Ishikawa (cell line): ENCODE measurements at regions not wholly inside any gene's neighbourhood (a gene's known extent, or its start where the extent isn't known, plus 50 kb on each side); places are given as distances from the start of the nearest gene placed in this dataset.

Experiments
- CEBPB ChIP-seq: IDR thresholded peaks from 2 replicates; pipeline ENCODE4 v1.6.1; 2012
- CREB1 ChIP-seq: IDR thresholded peaks from 2 replicates; pipeline ENCODE4 v1.6.1; 2012; ENCODE audit warnings: low read depth
- EGR1 ChIP-seq: IDR thresholded peaks from 2 replicates; pipeline ENCODE4 v1.6.1; 2012
- EP300 ChIP-seq: IDR thresholded peaks from 2 replicates; pipeline ENCODE4 v1.6.1; 2012; ENCODE audit warnings: borderline replicate concordance
- FOXM1 ChIP-seq: IDR thresholded peaks from 2 replicates; pipeline ENCODE4 v1.6.1; 2012; ENCODE audit warnings: low read depth, borderline replicate concordance
- MAX ChIP-seq: IDR thresholded peaks from 2 replicates; pipeline ENCODE4 v1.6.1; 2012
- NFIC ChIP-seq: IDR thresholded peaks from 2 replicates; pipeline ENCODE4 v1.6.1; 2012
- RAD21 ChIP-seq: IDR thresholded peaks from 2 replicates; pipeline ENCODE4 v1.6.1; 2012; ENCODE audit warnings: low read depth
- REST ChIP-seq: IDR thresholded peaks from 2 replicates; pipeline ENCODE4 v1.6.1; 2012; ENCODE audit warnings: low read depth, mild to moderate bottlenecking
- TAF1 ChIP-seq: IDR thresholded peaks from 2 replicates; pipeline ENCODE4 v1.6.1; 2012; ENCODE audit warnings: low read depth, mild to moderate bottlenecking
- TCF12 ChIP-seq: IDR thresholded peaks from 2 replicates; pipeline ENCODE4 v1.6.1; 2012; ENCODE audit warnings: low read depth
- TEAD4 ChIP-seq: IDR thresholded peaks from 2 replicates; pipeline ENCODE4 v1.6.1; 2012
- YY1 ChIP-seq: IDR thresholded peaks from 2 replicates; pipeline ENCODE4 v1.6.1; 2012; ENCODE audit warnings: low read depth
- ZBTB7A ChIP-seq: IDR thresholded peaks from 2 replicates; pipeline ENCODE4 v1.6.1; 2012; ENCODE audit warnings: low read depth
- TF ChIP-seq, protein P1 (sequence below): IDR thresholded peaks from 2 replicates; pipeline ENCODE4 v1.6.1; 2012

DNA sequence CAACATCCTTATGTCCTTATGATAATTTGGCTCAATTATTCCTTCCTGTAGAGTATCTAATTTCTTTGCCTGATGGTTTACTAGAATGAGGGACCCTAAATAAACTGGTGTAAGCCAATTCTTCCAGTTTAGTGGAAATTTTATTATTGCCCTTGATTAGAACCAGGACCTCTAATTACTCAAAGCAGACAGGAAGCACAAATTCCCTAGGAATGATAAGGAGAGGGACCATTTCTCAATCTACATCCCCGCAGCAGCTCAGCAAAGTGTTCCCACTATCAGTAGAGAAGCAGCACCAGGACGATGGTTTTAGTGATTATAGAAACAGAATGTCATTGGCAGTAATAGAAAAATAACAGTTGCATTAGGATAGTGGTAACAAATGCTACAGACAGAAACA, 97.1 kb downstream of the PLPPR4 start:
- TF ChIP-seq FOXM1 (no peak), REST (no peak)

DNA sequence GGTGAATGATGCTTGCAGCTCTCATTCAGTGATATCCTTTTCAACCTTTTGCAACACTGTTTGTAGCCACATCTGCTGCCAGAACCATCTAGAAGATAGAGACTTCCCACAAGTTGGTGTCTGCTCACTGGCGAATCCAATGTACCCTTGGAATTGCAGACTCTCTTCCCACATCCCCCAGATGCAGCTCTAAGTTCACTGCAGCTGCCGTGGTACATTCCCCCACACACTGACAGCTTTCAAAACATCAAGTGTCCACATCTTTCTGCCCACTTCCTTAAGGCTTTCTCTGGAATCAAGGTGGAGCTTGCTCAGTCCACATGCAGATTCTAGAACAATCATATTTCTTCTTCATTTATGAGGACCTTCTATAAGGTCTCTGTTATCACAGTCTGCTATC, 99.2 kb downstream of the PLPPR4 start:
- no peak for TF ChIP-seq REST
- no peak for TF ChIP-seq ZBTB7A
- TF ChIP-seq TEAD4 = no peak
- no peak for TF ChIP-seq TCF12
- TF ChIP-seq FOXM1 = no peak
- TF ChIP-seq TAF1 = no peak
- no peak for TF ChIP-seq EP300
- TF ChIP-seq NFIC = no peak

- TF ChIP-seq RAD21 = no peak
- TF ChIP-seq ZBTB7A = no peak
- TF ChIP-seq TAF1 = no peak
- TF ChIP-seq NFIC = no peak
- TF ChIP-seq YY1 = no peak
- no peak for TF ChIP-seq REST
- TF ChIP-seq FOXM1 = no peak
- TF ChIP-seq CREB1 = no peak
- no peak for TF ChIP-seq EGR1
Observed at GRCh38 chr1:99365141-99365540, 100.8 kb downstream of the PLPPR4 start.

DNA sequence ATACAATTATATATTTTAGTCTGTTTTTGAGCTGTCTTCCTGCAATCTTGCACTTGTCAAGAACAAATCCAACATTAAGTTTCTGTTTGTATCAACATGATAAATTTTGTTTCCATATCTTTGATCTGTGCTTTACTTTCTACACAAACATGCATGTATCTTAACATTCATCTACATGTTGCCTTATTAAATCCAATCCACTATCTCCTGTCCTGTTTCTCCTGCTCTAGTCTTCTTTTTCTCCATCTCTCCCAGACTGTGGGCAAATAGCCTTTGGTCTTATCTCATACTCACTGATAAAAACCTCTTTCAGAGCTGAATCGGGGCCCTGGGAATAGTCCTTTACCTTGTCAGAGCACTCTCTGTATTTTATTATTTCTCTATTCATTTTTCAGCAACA, 101.3 kb downstream of the PLPPR4 start:
- TF ChIP-seq REST = no peak
- no peak for TF ChIP-seq ZBTB7A
- no peak for TF ChIP-seq TCF12
- TF ChIP-seq FOXM1 = no peak
- no peak for TF ChIP-seq EGR1
- TF ChIP-seq YY1 = no peak
- TF ChIP-seq NFIC = no peak
- TF ChIP-seq TEAD4 = no peak
- TF ChIP-seq, protein P1, sequence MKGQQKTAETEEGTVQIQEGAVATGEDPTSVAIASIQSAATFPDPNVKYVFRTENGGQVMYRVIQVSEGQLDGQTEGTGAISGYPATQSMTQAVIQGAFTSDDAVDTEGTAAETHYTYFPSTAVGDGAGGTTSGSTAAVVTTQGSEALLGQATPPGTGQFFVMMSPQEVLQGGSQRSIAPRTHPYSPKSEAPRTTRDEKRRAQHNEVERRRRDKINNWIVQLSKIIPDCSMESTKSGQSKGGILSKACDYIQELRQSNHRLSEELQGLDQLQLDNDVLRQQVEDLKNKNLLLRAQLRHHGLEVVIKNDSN = no peak
- no peak for TF ChIP-seq TAF1
- no peak for TF ChIP-seq MAX
- no peak for TF ChIP-seq CEBPB
- TF ChIP-seq RAD21 = no peak
- TF ChIP-seq CREB1 = no peak

GRCh38 chr1:99369154-99369553, 104.9 kb downstream of the PLPPR4 start:
- TF ChIP-seq EGR1 (no peak), NFIC (no peak), TCF12 (no peak), MAX (no peak), ZBTB7A (no peak), REST (no peak), EP300 (no peak)
- TF ChIP-seq, protein P1 = no peak
